Caco-2 (cell line): ENCODE measurements at regions not wholly inside any gene's neighbourhood (a gene's known extent, or its start where the extent isn't known, plus 50 kb on each side); places are given as distances from the start of the nearest gene placed in this dataset.

Source experiments
- BruUV-seq: library from RNA; stranded (reverse); fragments of 400-500 nt; replicated peaks from 2 replicates; lab custom pipeline; 2021; lab: Mats Ljungman, UMichigan
- CTCF ChIA-PET: fragments of 300-600 bp; sonication (Branson Sonifier 250); formaldehyde crosslinking; loops from one replicate; lab custom pipeline; 2022; ENCODE audit warnings: antibody characterized with exemption; lab: Charles Lee
- POLR2A ChIA-PET: fragments of 300-600 bp; sonication (Branson Sonifier 250); formaldehyde crosslinking; loops from one replicate; lab custom pipeline; 2022; ENCODE audit warnings: antibody characterized with exemption; lab: Charles Lee
- DNase-seq, 2 experiments: peaks; one replicate each; pipeline versions ENCODE4 v3.0.0 to v3.0.0-alpha.2; 2020 to 2022
- H3K27me3 ChIP-seq: replicated peaks from 2 replicates; pipeline ENCODE4 v1.6.0; 2011; ENCODE audit warnings: low read length; ENCODE audit not compliant: control insufficient read depth, insufficient read depth
- H3K36me3 ChIP-seq: 2 replicates; pipeline ENCODE4 v1.5.1; 2011; ENCODE audit warnings: low read length; ENCODE audit not compliant: control insufficient read depth, insufficient read depth
- H3K4me1 ChIP-seq: fragments of 250-450 bp; sonication (Bioruptor Pico); 2 replicates; pipeline ENCODE4 v1.5.1; 2020; ENCODE audit warnings: mild to moderate bottlenecking
- H3K4me3 ChIP-seq: 2 replicates; pipeline ENCODE4 v1.5.1; 2011; ENCODE audit warnings: low read depth, mild to moderate bottlenecking, control low read depth, low read length
- H3K9me3 ChIP-seq: fragments of 250-450 bp; sonication (Bioruptor Pico); 2 replicates; pipeline ENCODE4 v1.5.1; 2020; ENCODE audit warnings: mild to moderate bottlenecking, moderate library complexity
- H3K27ac Mint-ChIP-seq: one replicate; pipeline ENCODE4 v1.8.0; 2022; ENCODE audit warnings: mixed read lengths; ENCODE audit not compliant: unreplicated experiment
- H3K27me3 Mint-ChIP-seq: one replicate; pipeline ENCODE4 v1.8.0; 2022; ENCODE audit warnings: mixed read lengths; ENCODE audit not compliant: insufficient read depth, unreplicated experiment
- H3K36me3 Mint-ChIP-seq: one replicate; pipeline ENCODE4 v1.8.0; 2022; ENCODE audit warnings: mild to moderate bottlenecking, mixed read lengths; ENCODE audit not compliant: insufficient read depth, unreplicated experiment
- H3K4me1 Mint-ChIP-seq: one replicate; pipeline ENCODE4 v1.8.0; 2022; ENCODE audit warnings: low read depth, mixed read lengths; ENCODE audit not compliant: unreplicated experiment
- H3K4me3 Mint-ChIP-seq: one replicate; pipeline ENCODE4 v1.8.0; 2022; ENCODE audit warnings: mild to moderate bottlenecking, moderate library complexity, mixed read lengths; ENCODE audit not compliant: unreplicated experiment
- H3K9me3 Mint-ChIP-seq: one replicate; pipeline ENCODE4 v1.8.0; 2022; ENCODE audit warnings: mixed read lengths; ENCODE audit not compliant: unreplicated experiment
- CTCF ChIP-seq, 2 experiments: fragments of 200-600 bp in 1 of 2; IDR thresholded peaks; 1 replicate in 1 of 2; 2 replicates in 1 of 2; pipeline versions ENCODE4 v1.5.1 to v1.8.0; 2011 to 2022; ENCODE audit warnings: antibody characterized with exemption in 1 of 2, control low read depth in 1 of 2, inconsistent platforms in 1 of 2, low read depth in 1 of 2, low read length in 1 of 2, mild to moderate bottlenecking in 1 of 2, moderate library complexity in 1 of 2; ENCODE audit not compliant: insufficient read depth in 1 of 2, severe bottlenecking in 1 of 2, unreplicated experiment in 1 of 2
- intact Hi-C: fragments of 100-400 bp; cut with micrococcal nuclease; formaldehyde crosslinking; loops from one replicate; pipeline ENCODE4 v1.10.0; 2022; ENCODE audit not compliant: unreplicated experiment

GRCh38 chr3:10725067-10725466, 91.0 kb upstream of the SLC6A11 start:
- CTCF ChIA-PET, result no interaction called here
- H3K27ac Mint-ChIP-seq, result no peak overlapping the region
- intact Hi-C loops, result no loop called here
- H3K4me3 ChIP-seq, result no peak overlapping the region
- no peaks in the 10 kb centered on the region for H3K9me3 Mint-ChIP-seq
- no peak for DNase-seq
- TF ChIP-seq CTCF (IDR thresholded peaks at IDR 0.05; ENCODE audit: insufficient read depth in 1 of 2, low read depth in 1 of 2, low read length in 1 of 2, severe bottlenecking in 1 of 2, unreplicated experiment in 1 of 2), result no peak
- no peaks in the 10 kb centered on the region for H3K27me3 ChIP-seq
- POLR2A ChIA-PET, result no interaction called here
- H3K4me1 Mint-ChIP-seq, result no peaks in the 10 kb centered on the region
- H3K9me3 ChIP-seq, result no peaks in the 10 kb centered on the region
- BruUV-seq, result no TSS peak
- no peaks in the 10 kb centered on the region for H3K36me3 ChIP-seq
- H3K4me3 Mint-ChIP-seq, result no peak overlapping the region
- H3K4me1 ChIP-seq, result no peaks in the 10 kb centered on the region
- H3K36me3 Mint-ChIP-seq, result peaks cover 5% of the 10 kb centered on the region
- peaks cover 14% of the 10 kb centered on the region for H3K27me3 Mint-ChIP-seq

- no peaks in the 10 kb centered on the region for H3K9me3 ChIP-seq
- ChIA-PET POLR2A (no interaction called here), CTCF (no interaction called here)
- H3K4me1 Mint-ChIP-seq, result no peaks in the 10 kb centered on the region
- no peaks in the 10 kb centered on the region for H3K27me3 ChIP-seq
- no peak overlapping the region for H3K4me3 Mint-ChIP-seq
- H3K9me3 Mint-ChIP-seq, result peaks cover 3% of the 10 kb centered on the region
- no peak for DNase-seq
- no peak overlapping the region for H3K27ac Mint-ChIP-seq
- BruUV-seq, result no TSS peak
- intact Hi-C loops, result no loop called here
- H3K36me3 Mint-ChIP-seq, result peaks cover 5% of the 10 kb centered on the region
- H3K27me3 Mint-ChIP-seq, result peaks cover 14% of the 10 kb centered on the region
- no peak for TF ChIP-seq CTCF (IDR thresholded peaks at IDR 0.05; ENCODE audit: insufficient read depth in 1 of 2, low read depth in 1 of 2, low read length in 1 of 2, severe bottlenecking in 1 of 2, unreplicated experiment in 1 of 2)
- H3K4me1 ChIP-seq, result no peaks in the 10 kb centered on the region
- H3K36me3 ChIP-seq, result no peaks in the 10 kb centered on the region
- no peak overlapping the region for H3K4me3 ChIP-seq
These were observed 90.2 kb upstream of the SLC6A11 start for GRCh38 chr3:10725846-10726245.

- no peak for TF ChIP-seq CTCF (IDR thresholded peaks at IDR 0.05; ENCODE audit: insufficient read depth in 1 of 2, low read depth in 1 of 2, low read length in 1 of 2, severe bottlenecking in 1 of 2, unreplicated experiment in 1 of 2)
- H3K4me1 Mint-ChIP-seq, result no peaks in the 10 kb centered on the region
- no peaks in the 10 kb centered on the region for H3K36me3 ChIP-seq
- DNase-seq, result no peak
- H3K9me3 Mint-ChIP-seq, result peaks cover 13% of the 10 kb centered on the region
- H3K27me3 Mint-ChIP-seq, result peaks cover 14% of the 10 kb centered on the region
- POLR2A ChIA-PET, result no interaction called here
- H3K4me1 ChIP-seq, result no peaks in the 10 kb centered on the region
- intact Hi-C loops, result no loop called here
- peaks cover 5% of the 10 kb centered on the region for H3K36me3 Mint-ChIP-seq
- CTCF ChIA-PET, result no interaction called here
- H3K4me3 ChIP-seq, result no peak overlapping the region
- no peak overlapping the region for H3K4me3 Mint-ChIP-seq
- no peaks in the 10 kb centered on the region for H3K27me3 ChIP-seq
- no peak overlapping the region for H3K27ac Mint-ChIP-seq
- no peaks in the 10 kb centered on the region for H3K9me3 ChIP-seq
- BruUV-seq, result no TSS peak
These were observed 89.2 kb upstream of the SLC6A11 start for GRCh38 chr3:10726787-10727186.
